ENCODE measurements at regions not wholly inside any gene's neighbourhood (a gene's known extent, or its start where the extent isn't known, plus 50 kb on each side); places are given as distances from the start of the nearest gene placed in this dataset.
"Not testable (repeated sequence)": the region's sequence is repeated elsewhere in the genome, so short reads cannot be mapped to it uniquely, and the experiment has no call there.

- DNase-seq (ENCODE audit: low spot score) = peak; percentile 44
Observed at GRCh38 chr2:16756831-16757644, 91.4 kb upstream of the CYRIA start.

GRCh38 chr2:16755442-16755841 lies 89.8 kb upstream of the CYRIA start:
- no peak for DNase-seq (ENCODE audit: low spot score)

GRCh38 chr2:16753025-16753424 lies 87.4 kb upstream of the CYRIA start:
- not testable (repeated sequence) for DNase-seq (ENCODE audit: low spot score)

- not testable (repeated sequence) for DNase-seq (ENCODE audit: low spot score)
Observed at GRCh38 chr2:16750925-16751214, 85.2 kb upstream of the CYRIA start.

GRCh38 chr2:16750175-16750924 lies 84.7 kb upstream of the CYRIA start:
- DNase-seq (ENCODE audit: low spot score) = no peak

- not testable (repeated sequence) for DNase-seq (ENCODE audit: low spot score)
Observed at GRCh38 chr2:16748511-16749266, 83.1 kb upstream of the CYRIA start.

- DNase-seq (ENCODE audit: low spot score) = no peak
Observed at GRCh38 chr2:16747689-16748088, 82.1 kb upstream of the CYRIA start.

GRCh38 chr2:16747257-16747656 lies 81.6 kb upstream of the CYRIA start:
- DNase-seq (ENCODE audit: low spot score) = no peak

GRCh38 chr2:16746833-16747232 lies 81.2 kb upstream of the CYRIA start:
- DNase-seq (ENCODE audit: low spot score) = no peak

- no peak for DNase-seq (ENCODE audit: low spot score)
Observed at GRCh38 chr2:16746329-16746728, 80.7 kb upstream of the CYRIA start.

- DNase-seq (ENCODE audit: low spot score) = no peak
Observed at GRCh38 chr2:16745466-16745865, 79.8 kb upstream of the CYRIA start.

GRCh38 chr2:16744521-16744920 lies 78.9 kb upstream of the CYRIA start:
- DNase-seq (ENCODE audit: low spot score) = no peak

GRCh38 chr2:16742026-16742425 lies 76.4 kb upstream of the CYRIA start:
- DNase-seq (ENCODE audit: low spot score) = no peak

GRCh38 chr2:16741498-16741897 lies 75.9 kb upstream of the CYRIA start:
- no peak for DNase-seq (ENCODE audit: low spot score)

- no peak for DNase-seq (ENCODE audit: low spot score)
Observed at GRCh38 chr2:16739778-16740581, 74.3 kb upstream of the CYRIA start.

- no peak for DNase-seq (ENCODE audit: low spot score)
Observed at GRCh38 chr2:16738361-16739225, 73.0 kb upstream of the CYRIA start.

- DNase-seq (ENCODE audit: low spot score) = no peak
Observed at GRCh38 chr2:16737812-16738211, 72.2 kb upstream of the CYRIA start.

GRCh38 chr2:16736633-16737032 lies 71.0 kb upstream of the CYRIA start:
- DNase-seq (ENCODE audit: low spot score) = no peak

- DNase-seq (ENCODE audit: low spot score) = no peak
Observed at GRCh38 chr2:16729335-16729734, 63.7 kb upstream of the CYRIA start.

- no peak for DNase-seq (ENCODE audit: low spot score)
Observed at GRCh38 chr2:16728351-16729136, 62.9 kb upstream of the CYRIA start.
